ENCODE measurements at regions not wholly inside any gene's neighbourhood (a gene's known extent, or its start where the extent isn't known, plus 50 kb on each side); places are given as distances from the start of the nearest gene placed in this dataset.

- Histone ChIP-seq H3K9me3 (ENCODE audit: severe bottlenecking) (peaks cover 11% of the 10 kb centered on the region), H3K4me3 (ENCODE audit: low read depth, low read length) (no peak overlapping the region), H3K27me3 (ENCODE audit: insufficient read depth, low read depth, severe bottlenecking) (no peaks in the 10 kb centered on the region), H3K36me3 (peaks cover 55% of the 10 kb centered on the region), H3K27ac (no peak overlapping the region)
- no peak for DNase-seq
- no peak for TF ChIP-seq CTCF (IDR thresholded peaks at IDR 0.05; ENCODE audit: low read depth, low read length)
Measured at GRCh38 chr22:25377699-25378098, 158.3 kb downstream of the CRYBB2 start.

- Histone ChIP-seq H3K27me3 (ENCODE audit: insufficient read depth, low read depth, severe bottlenecking) (no peaks in the 10 kb centered on the region), H3K36me3 (peaks cover 43% of the 10 kb centered on the region), H3K27ac (no peak overlapping the region), H3K4me3 (ENCODE audit: low read depth, low read length) (no peak overlapping the region), H3K9me3 (ENCODE audit: severe bottlenecking) (peaks cover 11% of the 10 kb centered on the region)
- no peak for DNase-seq
- no peak for TF ChIP-seq CTCF (IDR thresholded peaks at IDR 0.05; ENCODE audit: low read depth, low read length)
Measured at GRCh38 chr22:25380122-25380747, 160.8 kb downstream of the CRYBB2 start.

- H3K4me3 ChIP-seq (ENCODE audit: low read depth, low read length): no peak overlapping the region
- H3K27ac ChIP-seq: no peak overlapping the region
- H3K36me3 ChIP-seq: peaks cover 37% of the 10 kb centered on the region
- peak; percentile 64 for TF ChIP-seq CTCF (IDR thresholded peaks at IDR 0.05; ENCODE audit: low read depth, low read length)
- peaks cover 11% of the 10 kb centered on the region for H3K9me3 ChIP-seq (ENCODE audit: severe bottlenecking)
- H3K27me3 ChIP-seq (ENCODE audit: insufficient read depth, low read depth, severe bottlenecking): no peaks in the 10 kb centered on the region
- no peak for DNase-seq
Measured at GRCh38 chr22:25382762-25383161, 163.3 kb downstream of the CRYBB2 start.

GRCh38 chr22:25383278-25383820, 163.9 kb downstream of the CRYBB2 start:
- H3K4me3 ChIP-seq (ENCODE audit: low read depth, low read length): no peak overlapping the region
- no peak for DNase-seq
- no peaks in the 10 kb centered on the region for H3K27me3 ChIP-seq (ENCODE audit: insufficient read depth, low read depth, severe bottlenecking)
- no peak overlapping the region for H3K27ac ChIP-seq
- peaks cover 11% of the 10 kb centered on the region for H3K9me3 ChIP-seq (ENCODE audit: severe bottlenecking)
- no peak for TF ChIP-seq CTCF (IDR thresholded peaks at IDR 0.05; ENCODE audit: low read depth, low read length)
- H3K36me3 ChIP-seq: peaks cover 31% of the 10 kb centered on the region

GRCh38 chr22:25383892-25384291, 164.5 kb downstream of the CRYBB2 start:
- no peak overlapping the region for H3K27ac ChIP-seq

More at GRCh38 chr22:25383892-25384291, 164.5 kb downstream of the CRYBB2 start:
- Histone ChIP-seq H3K9me3 (ENCODE audit: severe bottlenecking) (peaks cover 11% of the 10 kb centered on the region), H3K36me3 (peaks cover 26% of the 10 kb centered on the region), H3K27me3 (ENCODE audit: insufficient read depth, low read depth, severe bottlenecking) (no peaks in the 10 kb centered on the region), H3K4me3 (ENCODE audit: low read depth, low read length) (no peak overlapping the region)
- DNase-seq: no peak
- TF ChIP-seq CTCF (IDR thresholded peaks at IDR 0.05; ENCODE audit: low read depth, low read length): no peak
